ENCODE measurements at regions not wholly inside any gene's neighbourhood (a gene's known extent, or its start where the extent isn't known, plus 50 kb on each side); places are given as distances from the start of the nearest gene placed in this dataset.

GRCh38 chr6:81241126-81242041, 511.1 kb downstream of the TENT5A start:
- peak; percentile 65 for DNase-seq
- no peaks in the 10 kb centered on the region for H3K27me3 ChIP-seq (replicated peaks; ENCODE audit: insufficient read depth)
- WGBS, 2 experiments (ENCODE audit: low coverage in 1 of 2, low lambda C conversion rate in 2 of 2, missing lambda C conversion rate in 2 of 2): 30 to 31% methylated on average over 5 of the region's 5 CpGs
- no peaks in the 10 kb centered on the region for H3K9me3 ChIP-seq (ENCODE audit: low read depth)
- peak overlapping the region; percentile 10 for H3K4me2 ChIP-seq (ENCODE audit: unreplicated experiment)
- no peak overlapping the region for H3K4me3 ChIP-seq
- no peaks in the 10 kb centered on the region for H3K9me2 ChIP-seq (ENCODE audit: insufficient read depth)
- no peaks in the 10 kb centered on the region for H3K79me2 ChIP-seq (ENCODE audit: insufficient read depth)
- peak overlapping the region; percentile 18; the same call in 1 of the 2 replicates for H3K27ac ChIP-seq
- no peak overlapping the region for H3K9ac ChIP-seq
- no peaks in the 10 kb centered on the region for H3K36me3 ChIP-seq (ENCODE audit: low read depth)
- peaks cover 13% of the 10 kb centered on the region for H3F3A ChIP-seq (ENCODE audit: insufficient read depth)
- H2AFZ ChIP-seq: peak overlapping the region; percentile 6; the same call in 1 of the 2 replicates
- no peak for TF ChIP-seq EZH2phosphoT487 (IDR thresholded peaks at IDR 0.05; ENCODE audit: insufficient read depth, low read depth)
- H4K20me1 ChIP-seq (ENCODE audit: insufficient read depth): no peaks in the 10 kb centered on the region
- in situ Hi-C loops (cut with MboI): loop anchor here (25.0 kb wide), 1 partner anchor 771 kb away; no protein-coding TSS in a partner anchor
- H3K4me1 ChIP-seq (ENCODE audit: insufficient read depth): peaks cover 24% of the 10 kb centered on the region

- Histone ChIP-seq H3K9me3 (ENCODE audit: low read depth) (no peaks in the 10 kb centered on the region), H3F3A (ENCODE audit: insufficient read depth) (peaks cover 13% of the 10 kb centered on the region), H2AFZ (no peak overlapping the region), H3K9me2 (ENCODE audit: insufficient read depth) (no peaks in the 10 kb centered on the region), H3K27ac (no peak overlapping the region), H3K9ac (no peak overlapping the region), H3K36me3 (ENCODE audit: low read depth) (no peaks in the 10 kb centered on the region), H4K20me1 (ENCODE audit: insufficient read depth) (no peaks in the 10 kb centered on the region), H3K4me2 (ENCODE audit: unreplicated experiment) (no peak overlapping the region), H3K4me3 (no peak overlapping the region), H3K4me1 (ENCODE audit: insufficient read depth) (peaks cover 24% of the 10 kb centered on the region), H3K79me2 (ENCODE audit: insufficient read depth) (no peaks in the 10 kb centered on the region), H3K27me3 (replicated peaks; ENCODE audit: insufficient read depth) (no peaks in the 10 kb centered on the region)
- no peak for DNase-seq
- no peak for TF ChIP-seq EZH2phosphoT487 (IDR thresholded peaks at IDR 0.05; ENCODE audit: insufficient read depth, low read depth)
- no peak for TF ChIP-seq EZH2 (IDR thresholded peaks at IDR 0.05; ENCODE audit: insufficient read depth, poor library complexity, severe bottlenecking)
- in situ Hi-C loops (cut with MboI): loop anchor here (25.0 kb wide), 1 partner anchor 774 kb away; no protein-coding TSS in a partner anchor
These were observed 514.1 kb downstream of the TENT5A start for GRCh38 chr6:81238390-81238789.

- Histone ChIP-seq H3K27ac (no peak overlapping the region), H2AFZ (0 out of 2 replicates have a peak overlapping the region, but pooled peaks have one; percentile 2), H3K4me3 (no peak overlapping the region), H3K9me3 (ENCODE audit: low read depth) (no peaks in the 10 kb centered on the region), H3K36me3 (ENCODE audit: low read depth) (no peaks in the 10 kb centered on the region), H3K79me2 (ENCODE audit: insufficient read depth) (no peaks in the 10 kb centered on the region), H3K27me3 (replicated peaks; ENCODE audit: insufficient read depth) (no peaks in the 10 kb centered on the region), H3F3A (ENCODE audit: insufficient read depth) (peaks cover 13% of the 10 kb centered on the region), H4K20me1 (ENCODE audit: insufficient read depth) (no peaks in the 10 kb centered on the region), H3K9ac (no peak overlapping the region), H3K9me2 (ENCODE audit: insufficient read depth) (no peaks in the 10 kb centered on the region), H3K4me1 (ENCODE audit: insufficient read depth) (peaks cover 16% of the 10 kb centered on the region), H3K4me2 (ENCODE audit: unreplicated experiment) (no peak overlapping the region)
- in situ Hi-C loops (cut with MboI): loop anchor here (25.0 kb wide), 1 partner anchor 775 kb away; no protein-coding TSS in a partner anchor
- peak; percentile 52 for DNase-seq
- TF ChIP-seq EZH2phosphoT487 (IDR thresholded peaks at IDR 0.05; ENCODE audit: insufficient read depth, low read depth) (no peak), EZH2 (IDR thresholded peaks at IDR 0.05; ENCODE audit: insufficient read depth, poor library complexity, severe bottlenecking) (no peak)
- WGBS, 2 experiments (ENCODE audit: low coverage in 1 of 2, low lambda C conversion rate in 2 of 2, missing lambda C conversion rate in 2 of 2): 58 to 62% methylated on average over 2 of the region's 2 CpGs
These were observed 515.3 kb downstream of the TENT5A start for GRCh38 chr6:81237226-81237625.

- H3K36me3 ChIP-seq (ENCODE audit: low read depth): no peaks in the 10 kb centered on the region
- H3K4me2 ChIP-seq (ENCODE audit: unreplicated experiment): no peak overlapping the region
- peaks cover under 1% of the 10 kb centered on the region; the same call in 1 of the 2 replicates for H3F3A ChIP-seq (ENCODE audit: insufficient read depth)
- WGBS, 2 experiments (ENCODE audit: low coverage in 1 of 2, low lambda C conversion rate in 2 of 2, missing lambda C conversion rate in 2 of 2): 68 to 78% methylated on average over 2 of the region's 2 CpGs
- no peaks in the 10 kb centered on the region for H3K79me2 ChIP-seq (ENCODE audit: insufficient read depth)
- H3K27ac ChIP-seq: no peak overlapping the region
- in situ Hi-C loops (cut with MboI): loop anchor here (25.0 kb wide), 1 partner anchor 777 kb away; no protein-coding TSS in a partner anchor
- no peak for TF ChIP-seq EZH2 (IDR thresholded peaks at IDR 0.05; ENCODE audit: insufficient read depth, poor library complexity, severe bottlenecking)
- no peak for TF ChIP-seq EZH2phosphoT487 (IDR thresholded peaks at IDR 0.05; ENCODE audit: insufficient read depth, low read depth)
- no peak overlapping the region for H3K4me3 ChIP-seq
- no peaks in the 10 kb centered on the region for H3K4me1 ChIP-seq (ENCODE audit: insufficient read depth)
- DNase-seq: no peak
- no peaks in the 10 kb centered on the region for H4K20me1 ChIP-seq (ENCODE audit: insufficient read depth)
- H3K9me3 ChIP-seq (ENCODE audit: low read depth): no peaks in the 10 kb centered on the region
- H3K9ac ChIP-seq: no peak overlapping the region
- H3K9me2 ChIP-seq (ENCODE audit: insufficient read depth): no peaks in the 10 kb centered on the region
- H3K27me3 ChIP-seq (replicated peaks; ENCODE audit: insufficient read depth): no peaks in the 10 kb centered on the region
- 0 out of 2 replicates have a peak overlapping the region, but pooled peaks have one; percentile 15 for H2AFZ ChIP-seq
These were observed 517.0 kb downstream of the TENT5A start for GRCh38 chr6:81235512-81235911.

All from GM23248 (cell line).